Motor neuron (in vitro differentiated cells): ENCODE measurements at regions not wholly inside any gene's neighbourhood (a gene's known extent, or its start where the extent isn't known, plus 50 kb on each side); places are given as distances from the start of the nearest gene placed in this dataset.

Experiments
- ATAC-seq, 8 experiments: fragments of 200-7000 bp; cut with Tn5 transposase; replicated peaks in 6 of 8; 2 replicates each; pipeline ENCODE4 v1.8.0; 2021; ENCODE audit warnings: mild to moderate bottlenecking in 8 of 8, moderate library complexity in 8 of 8
- H3K27ac ChIP-seq, 2 donors: fragments of 250-450 bp; sonication (Bioruptor Pico); 2 replicates each; pipeline ENCODE4 v1.9.0; 2021; ENCODE audit warnings: antibody characterized with exemption in 2 of 2, mild to moderate bottlenecking in 2 of 2, moderate library complexity in 1 of 2
- H3K4me1 ChIP-seq, 2 donors: fragments of 250-450 bp; sonication (Bioruptor Pico); replicated peaks in 1 of 2; 2 replicates each; pipeline ENCODE4 v1.6.1; 2021; ENCODE audit warnings: antibody characterized with exemption in 2 of 2, mild to moderate bottlenecking in 2 of 2, moderate library complexity in 1 of 2
- H3K4me3 ChIP-seq, 5 donors: fragments of 250-450 bp; sonication (Bioruptor Pico); 2 replicates each; pipeline ENCODE4 v1.9.0; 2021; ENCODE audit warnings: antibody characterized with exemption in 5 of 5, mild to moderate bottlenecking in 5 of 5, moderate library complexity in 4 of 5
- WGBS, 10 experiments: fragments of 450-650 bp; shearing (Covaris generic); methylation state at CpG; one replicate each; pipeline ENCODE4 v1.0.0; 2022; 5-methylcytosine and 5-hydroxymethylcytosine counted together
- in situ Hi-C, 9 experiments: fragments of 400-800 bp; cut with MboI; loops; one replicate each; pipeline ENCODE4 v1.15.0; 2021; ENCODE audit warnings: low sequenced_read_pairs in 9 of 9, low pct_unique_long_range_greater_than_20kb in 2 of 9; ENCODE audit not compliant: unreplicated experiment in 9 of 9

GRCh38 chr9:135256581-135257354 is 169.3 kb downstream of the OLFM1 start:
- peaks cover 57 to 59% of the 10 kb centered on the region in 2 donors for H3K4me1 ChIP-seq
- 81 to 100% (median 92%) methylated on average over 1 to 8 of the region's 26 CpGs; no CpG with 5 or more reads in 3 of the 10 experiments for WGBS, 10 experiments
- peak in 1 of 8 experiments; percentile 5 for ATAC-seq
- H3K4me3 ChIP-seq, result no peak overlapping the region
- no peak overlapping the region for H3K27ac ChIP-seq
- in situ Hi-C loops, result no loop called here

GRCh38 chr9:135258461-135258860 is 171.0 kb downstream of the OLFM1 start:
- in situ Hi-C loops, result no loop called here
- no peak for ATAC-seq
- Histone ChIP-seq H3K27ac (no peak overlapping the region), H3K4me1 (peaks cover 54 to 57% of the 10 kb centered on the region in 2 donors), H3K4me3 (no peak overlapping the region)
- 82 to 100% (median 96%) methylated on average over 1 to 21 of the region's 23 CpGs; no CpG with 5 or more reads in 4 of the 10 experiments for WGBS, 10 experiments

- 67 to 88% (median 80%) methylated on average over 2 to 5 of the region's 19 CpGs; no CpG with 5 or more reads in 7 of the 10 experiments for WGBS, 10 experiments
- H3K27ac ChIP-seq, result no peak overlapping the region
- ATAC-seq, result no peak
- in situ Hi-C loops, result no loop called here
- H3K4me1 ChIP-seq, result peaks cover 48 to 55% of the 10 kb centered on the region in 2 donors
- H3K4me3 ChIP-seq, result no peak overlapping the region
Measured at GRCh38 chr9:135259273-135259672, 171.8 kb downstream of the OLFM1 start.

- H3K4me1 ChIP-seq, result peaks cover 36 to 43% of the 10 kb centered on the region in 2 donors
- in situ Hi-C loops, result no loop called here
Measured at GRCh38 chr9:135260221-135261180, 173.0 kb downstream of the OLFM1 start.

GRCh38 chr9:135262248-135262647 is 174.8 kb downstream of the OLFM1 start:
- Histone ChIP-seq H3K27ac (no peak overlapping the region), H3K4me3 (no peak overlapping the region), H3K4me1 (peaks cover 25 to 33% of the 10 kb centered on the region in 2 donors)
- 0 to 82% (median 59%) methylated on average over 1 to 2 of the region's 7 CpGs; no CpG with 5 or more reads in 6 of the 10 experiments for WGBS, 10 experiments
- in situ Hi-C loops, result no loop called here
- ATAC-seq, result peak in 1 of 8 experiments; percentile 69

More at GRCh38 chr9:135260221-135261180, 173.0 kb downstream of the OLFM1 start:
- no peak for ATAC-seq
- WGBS, 10 experiments, result 0 to 77% (median 49%) methylated on average over 4 to 15 of the region's 35 CpGs; no CpG with 5 or more reads in 4 of the 10 experiments
- Histone ChIP-seq H3K4me3 (no peak overlapping the region), H3K27ac (no peak overlapping the region)

GRCh38 chr9:135263511-135263910 is 176.0 kb downstream of the OLFM1 start:
- Histone ChIP-seq H3K27ac (no peak overlapping the region), H3K4me1 (peaks cover 19 to 36% of the 10 kb centered on the region in 2 donors), H3K4me3 (no peak overlapping the region)
- in situ Hi-C loops, result no loop called here
- peak in 5 of 8 experiments; percentile 26 to 57 (median 45) for ATAC-seq
- WGBS, 10 experiments, result no CpG with 5 or more reads among the region's 5 CpGs

GRCh38 chr9:135265931-135266330 is 178.5 kb downstream of the OLFM1 start:
- WGBS, 10 experiments, result 0 to 78% (median 67%) methylated on average over 1 to 7 of the region's 10 CpGs; no CpG with 5 or more reads in 6 of the 10 experiments
- in situ Hi-C loops, result no loop called here
- no peak for ATAC-seq
- H3K4me1 ChIP-seq, result peaks cover 30 to 41% of the 10 kb centered on the region in 2 donors
- no peak overlapping the region for H3K4me3 ChIP-seq
- no peak overlapping the region for H3K27ac ChIP-seq

- Histone ChIP-seq H3K4me3 (no peak overlapping the region), H3K27ac (no peak overlapping the region), H3K4me1 (peaks cover 30 to 53% of the 10 kb centered on the region in 2 donors)
- ATAC-seq, result no peak
- WGBS, 10 experiments, result 0 to 93% (median 90%) methylated on average over 1 to 8 of the region's 19 CpGs; no CpG with 5 or more reads in 6 of the 10 experiments
- in situ Hi-C loops, result no loop called here
Measured at GRCh38 chr9:135267191-135267809, 179.8 kb downstream of the OLFM1 start.

GRCh38 chr9:135268031-135268430 is 180.6 kb downstream of the OLFM1 start:
- in situ Hi-C loops, result no loop called here
- Histone ChIP-seq H3K4me3 (no peak overlapping the region), H3K27ac (no peak overlapping the region), H3K4me1 (peaks cover 26 to 53% of the 10 kb centered on the region in 2 donors)
- no peak for ATAC-seq
- 0 to 93% (median 72%) methylated on average over 1 to 7 of the region's 12 CpGs; no CpG with 5 or more reads in 2 of the 10 experiments for WGBS, 10 experiments

- Histone ChIP-seq H3K27ac (no peak overlapping the region), H3K4me1 (peaks cover 22 to 52% of the 10 kb centered on the region in 2 donors), H3K4me3 (no peak overlapping the region)
- ATAC-seq, result no peak
- in situ Hi-C loops, result no loop called here
- 53 to 100% methylated on average over 3 of the region's 6 CpGs; no CpG with 5 or more reads in 8 of the 10 experiments for WGBS, 10 experiments
Measured at GRCh38 chr9:135268981-135269380, 181.5 kb downstream of the OLFM1 start.

GRCh38 chr9:135269912-135270830 is 182.7 kb downstream of the OLFM1 start:
- peak overlapping the region; percentile 35 to 37 for H3K27ac ChIP-seq
- peaks cover 22 to 52% of the 10 kb centered on the region in 2 donors for H3K4me1 ChIP-seq
- in situ Hi-C loops, result no loop called here
- WGBS, 10 experiments, result 22 to 82% (median 41%) methylated on average over 1 to 19 of the region's 20 CpGs; no CpG with 5 or more reads in 2 of the 10 experiments
- peak in 5 of 8 experiments; percentile 62 to 73 (median 67) for ATAC-seq
- no peak overlapping the region for H3K4me3 ChIP-seq

- ATAC-seq, result peak in 5 of 8 experiments; percentile 31 to 42 (median 35)
- Histone ChIP-seq H3K4me1 (peaks cover 22 to 52% of the 10 kb centered on the region in 2 donors), H3K27ac (no peak overlapping the region), H3K4me3 (no peak overlapping the region)
- in situ Hi-C loops, result no loop called here
- 51 to 97% (median 83%) methylated on average over 1 to 12 of the region's 19 CpGs; no CpG with 5 or more reads in 1 of the 10 experiments for WGBS, 10 experiments
Measured at GRCh38 chr9:135271425-135271824, 184.0 kb downstream of the OLFM1 start.
